ENCODE measurements at regions not wholly inside any gene's neighbourhood (a gene's known extent, or its start where the extent isn't known, plus 50 kb on each side); places are given as distances from the start of the nearest gene placed in this dataset.

DNA sequence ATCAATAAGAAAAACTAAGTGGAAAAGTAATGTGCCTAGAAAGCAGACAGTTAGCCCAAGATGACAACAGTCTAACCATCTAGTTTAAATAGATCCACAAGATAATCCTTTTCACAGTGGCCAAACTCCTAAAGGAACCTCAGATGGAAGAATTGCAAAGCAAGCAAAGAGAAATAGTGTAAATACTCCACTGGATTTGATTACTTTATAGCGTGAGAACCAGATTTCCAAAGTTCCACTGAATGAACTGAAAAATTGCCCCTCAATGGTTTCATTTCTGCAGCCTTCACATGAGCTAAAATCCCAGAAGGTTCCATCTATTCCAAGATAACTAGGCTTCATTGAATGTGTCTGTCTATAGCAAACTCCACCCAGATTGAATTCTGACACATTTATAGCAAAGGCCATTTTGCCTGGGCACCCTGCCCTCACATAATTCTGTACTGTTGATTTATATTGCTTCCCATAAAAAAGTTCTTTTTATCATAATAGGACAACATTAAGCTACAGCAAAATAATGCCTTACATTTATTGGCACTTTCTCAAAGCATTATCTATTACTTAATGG is 129.7 kb upstream of the THBS1 start:
- Mint-ChIP-seq H3K9me3 (ENCODE audit: unreplicated experiment) (no peaks in the 10 kb centered on the region), H3K27me3 (ENCODE audit: low read depth, unreplicated experiment) (no peaks in the 10 kb centered on the region), H3K4me3 (ENCODE audit: unreplicated experiment) (no peak overlapping the region), H3K4me1 (ENCODE audit: low read depth, unreplicated experiment) (peaks cover 14% of the 10 kb centered on the region), H3K27ac (ENCODE audit: unreplicated experiment) (no peak overlapping the region), H3K36me3 (ENCODE audit: low read depth, unreplicated experiment) (no peaks in the 10 kb centered on the region)
- H3K36me3 ChIP-seq (ENCODE audit: insufficient read depth, low read length): no peaks in the 10 kb centered on the region
- DNase-seq (ENCODE audit: low read depth) (no peak), FAIRE-seq (no peak)
- no peaks in the 10 kb centered on the region for H3K9me3 ChIP-seq (ENCODE audit: insufficient read depth, low read depth, low read length)
- H3K4me3 ChIP-seq (ENCODE audit: insufficient read depth, low read depth, low read length): no peak overlapping the region
- no peak overlapping the region for H3K27ac ChIP-seq (ENCODE audit: low read depth, low read length)
- TF ChIP-seq CTCF (IDR thresholded peaks at IDR 0.05; ENCODE audit: insufficient read depth, low read depth, low read length): no peak
- no peak for TF ChIP-seq EZH2 (IDR thresholded peaks at IDR 0.05; ENCODE audit: insufficient read depth, low read length)
- no peaks in the 10 kb centered on the region for H3K4me1 ChIP-seq (ENCODE audit: insufficient read depth, low read length)
- no peaks in the 10 kb centered on the region for H3K79me2 ChIP-seq (ENCODE audit: insufficient read depth, low read length)
- no peak overlapping the region for H2AFZ ChIP-seq (ENCODE audit: low read depth, low read length)
- no peak overlapping the region for H3K9ac ChIP-seq (ENCODE audit: low read length)
- H4K20me1 ChIP-seq (ENCODE audit: insufficient read depth, low read length): no peaks in the 10 kb centered on the region
- no peaks in the 10 kb centered on the region for H3K27me3 ChIP-seq (ENCODE audit: insufficient read depth, low read length)
- no peak overlapping the region for H3K4me2 ChIP-seq (ENCODE audit: low read length)

- Histone ChIP-seq H3K27ac (ENCODE audit: low read depth, low read length) (no peak overlapping the region), H3K9me3 (ENCODE audit: insufficient read depth, low read depth, low read length) (no peaks in the 10 kb centered on the region), H3K9ac (ENCODE audit: low read length) (no peak overlapping the region), H3K4me1 (ENCODE audit: insufficient read depth, low read length) (no peaks in the 10 kb centered on the region), H2AFZ (ENCODE audit: low read depth, low read length) (no peak overlapping the region), H3K79me2 (ENCODE audit: insufficient read depth, low read length) (no peaks in the 10 kb centered on the region), H3K4me3 (ENCODE audit: insufficient read depth, low read depth, low read length) (no peak overlapping the region), H4K20me1 (ENCODE audit: insufficient read depth, low read length) (no peaks in the 10 kb centered on the region), H3K4me2 (ENCODE audit: low read length) (no peak overlapping the region), H3K27me3 (ENCODE audit: insufficient read depth, low read length) (no peaks in the 10 kb centered on the region), H3K36me3 (ENCODE audit: insufficient read depth, low read length) (no peaks in the 10 kb centered on the region)
- Mint-ChIP-seq H3K36me3 (ENCODE audit: low read depth, unreplicated experiment) (no peaks in the 10 kb centered on the region), H3K27me3 (ENCODE audit: low read depth, unreplicated experiment) (no peaks in the 10 kb centered on the region), H3K4me3 (ENCODE audit: unreplicated experiment) (no peak overlapping the region), H3K27ac (ENCODE audit: unreplicated experiment) (no peak overlapping the region), H3K9me3 (ENCODE audit: unreplicated experiment) (no peaks in the 10 kb centered on the region), H3K4me1 (ENCODE audit: low read depth, unreplicated experiment) (peaks cover 14% of the 10 kb centered on the region)
- FAIRE-seq (no peak), DNase-seq (ENCODE audit: low read depth) (no peak)
- no peak for TF ChIP-seq EZH2 (IDR thresholded peaks at IDR 0.05; ENCODE audit: insufficient read depth, low read length)
- TF ChIP-seq CTCF (IDR thresholded peaks at IDR 0.05; ENCODE audit: insufficient read depth, low read depth, low read length): no peak
Observed at GRCh38 chr15:39451871-39452270, 129.0 kb upstream of the THBS1 start.

DNA sequence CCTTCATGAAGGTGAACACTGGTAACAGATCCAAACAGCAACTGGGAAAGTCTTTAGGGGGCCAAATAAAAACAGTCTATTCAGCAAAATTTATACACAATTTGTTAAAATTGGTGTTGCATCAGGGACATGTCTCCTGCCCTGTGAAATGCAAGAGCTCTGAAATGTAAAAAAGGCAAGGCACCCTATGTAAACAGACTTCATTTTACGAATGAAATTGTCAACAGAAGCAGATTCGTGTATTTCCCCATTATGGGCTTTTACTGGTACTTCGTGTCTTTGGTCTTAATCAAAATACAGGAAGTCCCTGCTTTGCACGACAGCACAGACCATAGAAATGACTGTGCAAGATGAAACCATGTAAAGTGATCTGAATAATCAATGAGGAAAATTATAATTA is 127.3 kb upstream of the THBS1 start:
- no peak overlapping the region for H3K27ac ChIP-seq (ENCODE audit: low read depth, low read length)
- no peak overlapping the region for H3K9ac ChIP-seq (ENCODE audit: low read length)
- H3K27me3 Mint-ChIP-seq (ENCODE audit: low read depth, unreplicated experiment): no peaks in the 10 kb centered on the region
- DNase-seq (ENCODE audit: low read depth) (no peak), FAIRE-seq (no peak)
- no peaks in the 10 kb centered on the region for H4K20me1 ChIP-seq (ENCODE audit: insufficient read depth, low read length)
- no peaks in the 10 kb centered on the region for H3K9me3 Mint-ChIP-seq (ENCODE audit: unreplicated experiment)
- H3K9me3 ChIP-seq (ENCODE audit: insufficient read depth, low read depth, low read length): no peaks in the 10 kb centered on the region
- peaks cover 7% of the 10 kb centered on the region for H3K4me1 Mint-ChIP-seq (ENCODE audit: low read depth, unreplicated experiment)
- no peaks in the 10 kb centered on the region for H3K4me1 ChIP-seq (ENCODE audit: insufficient read depth, low read length)
- no peak overlapping the region for H3K4me2 ChIP-seq (ENCODE audit: low read length)
- H3K4me3 ChIP-seq (ENCODE audit: insufficient read depth, low read depth, low read length): no peak overlapping the region
- H3K4me3 Mint-ChIP-seq (ENCODE audit: unreplicated experiment): no peak overlapping the region
- H3K79me2 ChIP-seq (ENCODE audit: insufficient read depth, low read length): no peaks in the 10 kb centered on the region
- H3K27ac Mint-ChIP-seq (ENCODE audit: unreplicated experiment): no peak overlapping the region
- H3K36me3 ChIP-seq (ENCODE audit: insufficient read depth, low read length): no peaks in the 10 kb centered on the region
- H2AFZ ChIP-seq (ENCODE audit: low read depth, low read length): no peak overlapping the region
- H3K36me3 Mint-ChIP-seq (ENCODE audit: low read depth, unreplicated experiment): no peaks in the 10 kb centered on the region
- H3K27me3 ChIP-seq (ENCODE audit: insufficient read depth, low read length): no peaks in the 10 kb centered on the region
- TF ChIP-seq EZH2 (IDR thresholded peaks at IDR 0.05; ENCODE audit: insufficient read depth, low read length) (no peak), CTCF (IDR thresholded peaks at IDR 0.05; ENCODE audit: insufficient read depth, low read depth, low read length) (no peak)
